Fibroblast of villous mesenchyme (primary cell): ENCODE measurements at regions not wholly inside any gene's neighbourhood (a gene's known extent, or its start where the extent isn't known, plus 50 kb on each side); places are given as distances from the start of the nearest gene placed in this dataset.
"Not testable (repeated sequence)": the region's sequence is repeated elsewhere in the genome, so short reads cannot be mapped to it uniquely, and the experiment has no call there.

Source experiments
- DNase-seq: peaks from one replicate; pipeline ENCODE4 v3.0.0-alpha.2; 2010; ENCODE audit warnings: low read depth
- H3K4me3 ChIP-seq: 2 replicates; pipeline ENCODE4 v1.5.1; 2011; ENCODE audit warnings: low read depth, mild to moderate bottlenecking, low read length
- TF ChIP-seq, protein P1 (sequence below): IDR thresholded peaks from 2 replicates; pipeline ENCODE4 v1.5.1; 2012; ENCODE audit warnings: low read depth, mild to moderate bottlenecking, low read length; ENCODE audit not compliant: insufficient read depth

DNA sequence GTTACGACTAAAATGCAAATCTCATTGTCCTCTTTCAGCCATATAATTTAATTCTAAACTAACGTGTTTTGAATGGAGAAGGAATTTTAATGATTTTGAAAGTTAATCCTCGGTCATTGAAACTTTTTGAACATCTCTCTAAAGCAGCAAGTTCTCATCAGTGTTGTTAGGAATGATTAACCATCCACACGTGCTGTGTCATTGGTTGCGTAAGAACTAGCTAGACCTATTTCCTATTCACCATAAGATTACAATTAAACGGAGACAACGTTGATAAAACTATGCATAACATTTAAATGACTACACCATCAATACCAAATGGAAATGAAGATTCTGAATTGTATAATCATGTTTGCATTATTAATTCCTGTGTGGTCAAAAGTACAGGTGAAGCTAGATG, 155.6 kb upstream of the IRS2 start:
- H3K4me3 ChIP-seq: no peak overlapping the region
- TF ChIP-seq, protein P1, sequence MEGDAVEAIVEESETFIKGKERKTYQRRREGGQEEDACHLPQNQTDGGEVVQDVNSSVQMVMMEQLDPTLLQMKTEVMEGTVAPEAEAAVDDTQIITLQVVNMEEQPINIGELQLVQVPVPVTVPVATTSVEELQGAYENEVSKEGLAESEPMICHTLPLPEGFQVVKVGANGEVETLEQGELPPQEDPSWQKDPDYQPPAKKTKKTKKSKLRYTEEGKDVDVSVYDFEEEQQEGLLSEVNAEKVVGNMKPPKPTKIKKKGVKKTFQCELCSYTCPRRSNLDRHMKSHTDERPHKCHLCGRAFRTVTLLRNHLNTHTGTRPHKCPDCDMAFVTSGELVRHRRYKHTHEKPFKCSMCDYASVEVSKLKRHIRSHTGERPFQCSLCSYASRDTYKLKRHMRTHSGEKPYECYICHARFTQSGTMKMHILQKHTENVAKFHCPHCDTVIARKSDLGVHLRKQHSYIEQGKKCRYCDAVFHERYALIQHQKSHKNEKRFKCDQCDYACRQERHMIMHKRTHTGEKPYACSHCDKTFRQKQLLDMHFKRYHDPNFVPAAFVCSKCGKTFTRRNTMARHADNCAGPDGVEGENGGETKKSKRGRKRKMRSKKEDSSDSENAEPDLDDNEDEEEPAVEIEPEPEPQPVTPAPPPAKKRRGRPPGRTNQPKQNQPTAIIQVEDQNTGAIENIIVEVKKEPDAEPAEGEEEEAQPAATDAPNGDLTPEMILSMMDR: no peak
- peak; percentile 73 for DNase-seq

DNA sequence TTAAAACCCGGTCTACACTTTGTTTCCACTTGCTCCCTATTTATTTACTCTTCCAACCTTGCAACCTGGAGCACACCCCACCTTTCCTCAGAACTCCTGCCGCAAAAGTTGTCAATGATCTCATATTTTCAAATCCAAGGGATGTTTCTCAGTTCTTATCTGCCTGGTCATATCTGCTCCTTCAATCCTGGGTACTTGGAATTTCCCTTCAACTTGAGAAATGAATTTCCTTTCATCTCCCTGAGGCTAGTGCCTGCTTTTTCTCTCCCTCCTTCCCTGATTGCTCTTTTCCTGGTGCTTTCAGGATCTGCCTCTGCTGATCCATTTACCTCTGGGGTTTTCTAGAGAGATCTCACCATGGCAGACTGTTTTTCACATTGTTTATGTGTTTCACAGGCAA, 154.8 kb upstream of the IRS2 start:
- no peak for DNase-seq
- TF ChIP-seq, protein P1: no peak
- H3K4me3 ChIP-seq: no peak overlapping the region

DNA sequence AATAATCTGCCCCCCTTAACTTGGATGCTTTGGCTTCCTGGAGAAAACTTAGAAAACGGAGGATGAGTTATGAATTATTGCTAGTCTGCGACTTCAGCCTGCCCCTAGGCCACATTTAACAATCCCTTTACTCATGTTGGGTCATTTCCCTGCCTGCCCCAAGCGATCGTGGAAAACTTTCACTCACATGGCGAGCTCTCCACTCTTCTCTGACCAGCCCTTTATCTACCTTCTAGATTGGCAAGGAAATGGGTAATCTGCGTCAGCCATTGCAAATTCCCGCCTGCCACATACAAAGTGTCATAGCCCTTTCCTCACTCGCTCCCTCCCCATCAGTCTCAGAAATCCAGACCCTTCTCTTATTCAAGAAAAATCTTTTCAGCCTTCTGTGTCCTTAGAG, 154.3 kb upstream of the IRS2 start:
- TF ChIP-seq, protein P1: no peak
- DNase-seq: no peak
- no peak overlapping the region for H3K4me3 ChIP-seq

DNA sequence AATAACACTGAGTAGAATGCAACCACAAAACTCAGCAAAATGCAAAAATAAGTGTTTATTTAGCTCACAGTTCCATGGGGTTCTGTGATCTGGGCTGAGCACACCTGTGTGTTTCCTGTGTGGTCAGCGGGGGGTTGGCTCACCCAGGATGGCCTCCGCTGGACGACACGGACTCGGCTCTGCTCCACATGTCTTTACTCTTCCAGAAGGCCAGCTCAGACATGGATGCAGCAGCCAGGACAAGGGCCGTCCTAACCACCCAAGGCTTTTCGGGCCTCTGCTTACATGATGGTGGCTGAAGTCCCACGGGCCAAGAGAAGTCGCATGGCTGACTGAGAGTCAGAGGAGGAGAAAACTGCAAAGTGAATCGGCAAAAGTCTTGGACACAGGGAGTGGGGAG, 153.5 kb upstream of the IRS2 start:
- H3K4me3 ChIP-seq: no peak overlapping the region
- DNase-seq: no peak
- TF ChIP-seq, protein P1: no peak

DNA sequence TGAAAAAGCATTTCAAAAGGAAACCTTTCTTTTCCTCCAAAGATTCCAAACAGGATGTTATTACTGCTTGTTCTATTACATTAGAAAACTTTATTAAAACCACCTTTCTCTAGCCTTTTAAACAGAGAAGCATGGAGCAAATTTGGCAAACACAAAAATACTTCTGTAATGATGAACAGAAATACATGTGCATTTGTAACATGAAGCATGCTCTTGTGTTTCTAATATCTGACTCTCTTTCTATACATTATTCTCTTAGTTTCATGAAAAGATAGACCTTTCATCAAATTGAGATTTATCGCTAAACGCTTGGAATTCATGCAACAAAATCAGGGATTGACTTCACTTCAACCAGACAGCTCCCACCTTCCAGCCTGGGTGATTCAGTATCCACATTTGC, 152.8 kb upstream of the IRS2 start:
- TF ChIP-seq, protein P1: no peak
- H3K4me3 ChIP-seq: no peak overlapping the region
- no peak for DNase-seq

DNA sequence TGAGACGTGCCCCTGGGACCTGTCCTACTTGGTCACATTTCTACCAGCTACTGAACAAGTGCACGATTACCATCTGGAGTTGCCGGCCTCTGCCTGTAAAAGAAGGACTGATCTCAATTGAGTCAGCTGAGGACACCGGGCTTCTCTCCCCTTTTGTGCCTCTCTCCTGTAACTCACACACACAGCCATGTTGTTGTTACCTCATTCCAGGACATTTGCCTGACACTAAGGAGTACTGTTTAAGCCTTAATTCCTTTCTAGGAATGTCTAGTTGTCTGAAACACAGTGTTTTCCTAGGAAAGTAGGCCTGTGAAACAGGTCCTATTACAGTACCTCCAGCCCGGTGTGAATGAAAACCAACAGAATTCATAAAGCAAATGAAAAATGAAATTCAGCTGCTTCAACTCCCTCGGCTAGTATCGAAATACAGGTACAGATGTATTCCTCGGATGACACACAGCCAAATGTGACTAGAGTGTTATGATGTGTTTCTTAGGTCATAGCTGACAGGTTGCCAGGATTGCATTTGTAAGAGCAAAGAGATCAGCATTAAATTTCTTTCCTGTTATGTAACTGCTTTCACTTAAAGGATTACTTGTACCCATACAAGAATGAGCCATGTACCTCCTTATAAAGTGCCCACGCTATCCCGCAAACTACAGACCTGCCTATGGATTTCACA, 152.0 kb upstream of the IRS2 start:
- TF ChIP-seq, protein P1: no peak
- peak; percentile 78 for DNase-seq
- no peak overlapping the region for H3K4me3 ChIP-seq

DNA sequence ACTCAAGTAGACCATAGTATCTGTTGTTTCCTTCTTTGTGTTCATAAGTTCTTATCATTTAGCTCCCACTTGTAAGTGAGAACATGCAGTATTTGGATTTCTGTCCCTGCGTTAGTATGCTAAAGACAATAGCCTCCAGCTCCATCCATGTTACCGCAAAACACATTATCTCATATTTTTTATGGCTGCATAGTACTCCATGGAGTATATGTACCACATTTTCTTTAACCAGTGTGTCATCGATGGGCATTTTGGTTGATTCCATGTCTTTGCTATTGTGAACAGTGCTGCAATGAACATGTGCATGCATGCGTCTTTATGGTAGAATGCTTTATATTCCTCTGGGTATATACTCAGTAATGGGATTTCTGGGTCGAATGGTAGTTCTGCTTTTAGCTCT, 148.1 kb upstream of the IRS2 start:
- not testable (repeated sequence) for DNase-seq, H3K4me3 ChIP-seq
